ENCODE measurements at regions not wholly inside any gene's neighbourhood (a gene's known extent, or its start where the extent isn't known, plus 50 kb on each side); places are given as distances from the start of the nearest gene placed in this dataset.

DNA sequence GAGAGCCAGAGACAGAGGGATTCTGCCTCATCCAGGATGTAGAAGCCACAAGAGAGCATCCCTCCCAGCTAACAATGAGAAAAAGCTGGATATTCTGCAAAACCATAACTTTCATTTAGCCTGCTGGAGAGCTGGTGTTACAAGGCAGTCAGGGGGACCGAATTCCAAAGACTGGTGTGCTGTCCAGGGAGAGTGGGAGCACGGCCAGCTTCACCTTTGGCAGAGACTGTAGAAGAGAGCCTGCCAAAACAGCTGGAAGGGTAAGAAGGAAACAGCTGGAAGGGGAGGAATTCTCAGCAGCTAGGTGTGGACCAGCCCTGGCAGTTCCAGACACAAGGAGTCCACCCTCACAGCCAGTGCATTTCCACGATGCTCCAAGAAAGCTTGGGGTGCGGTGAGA, 109.9 kb upstream of the LINGO1 start:
- Histone ChIP-seq H2AFZ (ENCODE audit: low read length) (no peak overlapping the region), H3K4me3 (replicated peaks in 1 of 3; ENCODE audit: insufficient read depth in 1 of 3, low read depth in 2 of 3, low read length in 3 of 3) (no peak overlapping the region), H3K9ac (ENCODE audit: insufficient read depth, low read depth, low read length) (no peak overlapping the region), H3K27me3 (ENCODE audit: control insufficient read depth in 1 of 2, insufficient read depth in 2 of 2, low read length in 2 of 2) (peaks cover 0 to 1% of the 10 kb centered on the region in 2 experiments; a peak in 2 of 5 replicates), H3K4me1 (ENCODE audit: insufficient read depth, low read length) (peaks cover 5% of the 10 kb centered on the region), H3K27ac (ENCODE audit: extremely low read length, insufficient read depth, low read length) (no peak overlapping the region), H3K4me2 (ENCODE audit: low read depth, low read length) (no peak overlapping the region), H4K20me1 (ENCODE audit: insufficient read depth, low read length) (no peaks in the 10 kb centered on the region), H3K9me3 (ENCODE audit: low read length) (no peaks in the 10 kb centered on the region), H3K36me3 (replicated peaks in 1 of 2; ENCODE audit: control insufficient read depth in 1 of 2, insufficient read depth in 2 of 2, low read length in 2 of 2) (no peaks in the 10 kb centered on the region), H3K79me2 (ENCODE audit: insufficient read depth, low read length) (no peaks in the 10 kb centered on the region)
- no peak for DNase-seq (ENCODE audit: low spot score)
- no TSS peak for BruUV-seq (replicated peaks)
- no peak for TF ChIP-seq ZNF33B (CRISPR knock-in tag; IDR thresholded peaks at IDR 0.05)
- no peak for TF ChIP-seq ZBTB20 (CRISPR knock-in tag; IDR thresholded peaks at IDR 0.05; ENCODE audit: borderline replicate concordance, low read depth)
- no peak for TF ChIP-seq ZBTB25 (CRISPR knock-in tag; IDR thresholded peaks at IDR 0.05)
- TF ChIP-seq HINFP (CRISPR knock-in tag; IDR thresholded peaks at IDR 0.05; ENCODE audit: low read depth), result no peak
- no peak for TF ChIP-seq CENPBD1 (CRISPR knock-in tag; IDR thresholded peaks at IDR 0.05; ENCODE audit: borderline replicate concordance, low read depth)
- no peak for TF ChIP-seq HNRNPL (IDR thresholded peaks at IDR 0.05; ENCODE audit: low read depth, low read length)
- no peak for TF ChIP-seq ATF7 (IDR thresholded peaks at IDR 0.05)
- no peak for TF ChIP-seq ATF7 (CRISPR knock-in tag; IDR thresholded peaks at IDR 0.05)
- TF ChIP-seq KDM5A (IDR thresholded peaks at IDR 0.05; ENCODE audit: borderline replicate concordance, low read length), result no peak
- TF ChIP-seq STAT5B (CRISPR knock-in tag; IDR thresholded peaks at IDR 0.05), result no peak
- TF ChIP-seq ZNF639 (CRISPR knock-in tag; conservative IDR thresholded peaks at IDR 0.05), result no peak
- no peak for TF ChIP-seq SALL1 (CRISPR knock-in tag; IDR thresholded peaks at IDR 0.05)
- no peak for TF ChIP-seq ATRX (CRISPR knock-in tag; IDR thresholded peaks at IDR 0.05; ENCODE audit: borderline replicate concordance)
- TF ChIP-seq ZNF234 (CRISPR knock-in tag; conservative IDR thresholded peaks at IDR 0.05), result no peak
- ChIA-PET POLR2A (no interaction called here), CTCF (ENCODE audit: low intra/inter-chr PET ratio, low total read pairs) (no interaction called here)
- in situ Hi-C loops (cut with HindIII; ENCODE audit: extremely low pct_ligation_motif_present, low pct_unique_long_range_greater_than_20kb), result no loop called here
- no peak for FAIRE-seq
- 13% methylated on average over 4 of the region's 4 CpGs for WGBS (ENCODE audit: low lambda C conversion rate)
- no peak for ATAC-seq
- intact Hi-C loops (cut with micrococcal nuclease; ENCODE audit: unreplicated experiment), result no loop called here
